Activated CD8-positive, alpha-beta T cell treated with anti-CD3 and anti-CD28 coated beads, Interleukin-2, amount 10 ng/mL, durations not matched to agents 7 days and 5 days (primary cell): ENCODE measurements at regions not wholly inside any gene's neighbourhood (a gene's known extent, or its start where the extent isn't known, plus 50 kb on each side); places are given as distances from the start of the nearest gene placed in this dataset.

ENCODE experiments used
- ATAC-seq: fragments of 150-1000 bp; cut with Tn5 transposase; one replicate; pipeline ENCODE4 v1.10.0; 2021; ENCODE audit warnings: moderate library complexity
- CTCF ChIA-PET: fragments of 350-600 bp; sonication (Branson Sonifier 250); formaldehyde crosslinking; loops from one replicate; lab custom pipeline; 2021; ENCODE audit warnings: antibody characterized with exemption; lab: Charles Lee
- POLR2A ChIA-PET: fragments of 350-600 bp; sonication (Branson Sonifier 250); formaldehyde crosslinking; loops from one replicate; lab custom pipeline; 2021; ENCODE audit warnings: antibody characterized with exemption; lab: Charles Lee
- DNase-seq: peaks from one replicate; pipeline ENCODE4 v3.0.0-alpha.2; 2020
- H3K27ac Mint-ChIP-seq: one replicate; pipeline ENCODE4 v1.8.0; 2021; ENCODE audit warnings: mild to moderate bottlenecking, mixed read lengths
- H3K27me3 Mint-ChIP-seq: one replicate; pipeline ENCODE4 v1.8.0; 2021; ENCODE audit warnings: low read depth, mixed read lengths
- H3K36me3 Mint-ChIP-seq: one replicate; pipeline ENCODE4 v1.8.0; 2021; ENCODE audit warnings: low read depth, mixed read lengths
- H3K4me1 Mint-ChIP-seq: one replicate; pipeline ENCODE4 v1.8.0; 2021; ENCODE audit warnings: low read depth, mixed read lengths
- H3K4me3 Mint-ChIP-seq: one replicate; pipeline ENCODE4 v1.8.0; 2021; ENCODE audit warnings: mild to moderate bottlenecking, mixed read lengths
- H3K9me3 Mint-ChIP-seq: one replicate; pipeline ENCODE4 v1.8.0; 2022; ENCODE audit warnings: mixed read lengths; ENCODE audit not compliant: insufficient read depth

GRCh38 chr14:53355581-53356112 is 202.5 kb upstream of the DDHD1 start:
- no peak overlapping the region for H3K27ac Mint-ChIP-seq
- H3K4me3 Mint-ChIP-seq, result no peak overlapping the region
- peaks cover 4% of the 10 kb centered on the region for H3K4me1 Mint-ChIP-seq
- POLR2A ChIA-PET, result no interaction called here
- ATAC-seq (no peak), DNase-seq (no peak)
- no peaks in the 10 kb centered on the region for H3K36me3 Mint-ChIP-seq
- H3K9me3 Mint-ChIP-seq, result no peaks in the 10 kb centered on the region
- CTCF ChIA-PET, result interaction anchor here (1.2 kb wide), 1 partner anchor 19 kb away, joined by 3 read pairs; no protein-coding TSS in a partner anchor
- H3K27me3 Mint-ChIP-seq, result no peaks in the 10 kb centered on the region

- Mint-ChIP-seq H3K36me3 (no peaks in the 10 kb centered on the region), H3K9me3 (no peaks in the 10 kb centered on the region), H3K4me1 (peaks cover 4% of the 10 kb centered on the region), H3K27ac (no peak overlapping the region), H3K27me3 (no peaks in the 10 kb centered on the region), H3K4me3 (no peak overlapping the region)
- no peak for ATAC-seq
- ChIA-PET CTCF (interaction anchor here (0.6 kb wide), 1 partner anchor 13 kb away, joined by 3 read pairs; no protein-coding TSS in a partner anchor), POLR2A (no interaction called here)
- DNase-seq, result no peak
Measured at GRCh38 chr14:53354336-53354735, 201.2 kb upstream of the DDHD1 start.

- peaks cover 4% of the 10 kb centered on the region for H3K4me1 Mint-ChIP-seq
- POLR2A ChIA-PET, result no interaction called here
- H3K36me3 Mint-ChIP-seq, result no peaks in the 10 kb centered on the region
- H3K4me3 Mint-ChIP-seq, result no peak overlapping the region
- H3K27me3 Mint-ChIP-seq, result no peaks in the 10 kb centered on the region
- no peak overlapping the region for H3K27ac Mint-ChIP-seq
- DNase-seq (no peak), ATAC-seq (no peak)
- CTCF ChIA-PET, result no interaction called here
- no peaks in the 10 kb centered on the region for H3K9me3 Mint-ChIP-seq
Measured at GRCh38 chr14:53350866-53351265, 197.7 kb upstream of the DDHD1 start.

GRCh38 chr14:53350429-53350828 is 197.3 kb upstream of the DDHD1 start:
- H3K4me1 Mint-ChIP-seq, result peaks cover 3% of the 10 kb centered on the region
- ATAC-seq, result no peak
- ChIA-PET POLR2A (no interaction called here), CTCF (no interaction called here)
- no peak overlapping the region for H3K4me3 Mint-ChIP-seq
- H3K36me3 Mint-ChIP-seq, result no peaks in the 10 kb centered on the region
- DNase-seq, result no peak
- H3K9me3 Mint-ChIP-seq, result no peaks in the 10 kb centered on the region
- no peaks in the 10 kb centered on the region for H3K27me3 Mint-ChIP-seq
- H3K27ac Mint-ChIP-seq, result no peak overlapping the region

GRCh38 chr14:53346988-53347387 is 193.9 kb upstream of the DDHD1 start:
- CTCF ChIA-PET, result no interaction called here
- Mint-ChIP-seq H3K27ac (no peak overlapping the region), H3K4me1 (peaks cover 2% of the 10 kb centered on the region), H3K27me3 (no peaks in the 10 kb centered on the region), H3K4me3 (no peak overlapping the region), H3K36me3 (no peaks in the 10 kb centered on the region), H3K9me3 (no peaks in the 10 kb centered on the region)
- POLR2A ChIA-PET, result no interaction called here
- ATAC-seq (no peak), DNase-seq (no peak)

- ChIA-PET CTCF (no interaction called here), POLR2A (no interaction called here)
- no peaks in the 10 kb centered on the region for H3K36me3 Mint-ChIP-seq
- ATAC-seq (no peak), DNase-seq (no peak)
- no peaks in the 10 kb centered on the region for H3K27me3 Mint-ChIP-seq
- H3K4me1 Mint-ChIP-seq, result no peaks in the 10 kb centered on the region
- H3K4me3 Mint-ChIP-seq, result no peak overlapping the region
- no peaks in the 10 kb centered on the region for H3K9me3 Mint-ChIP-seq
- H3K27ac Mint-ChIP-seq, result no peak overlapping the region
Measured at GRCh38 chr14:53341324-53341723, 188.2 kb upstream of the DDHD1 start.

GRCh38 chr14:53338192-53338591 is 185.1 kb upstream of the DDHD1 start:
- Mint-ChIP-seq H3K4me1 (no peaks in the 10 kb centered on the region), H3K27me3 (no peaks in the 10 kb centered on the region), H3K36me3 (no peaks in the 10 kb centered on the region), H3K9me3 (no peaks in the 10 kb centered on the region), H3K4me3 (no peak overlapping the region), H3K27ac (no peak overlapping the region)
- CTCF ChIA-PET, result no interaction called here
- DNase-seq (no peak), ATAC-seq (no peak)
- POLR2A ChIA-PET, result no interaction called here

GRCh38 chr14:53336729-53337128 is 183.6 kb upstream of the DDHD1 start:
- DNase-seq, result no peak
- CTCF ChIA-PET, result interaction anchor here (0.9 kb wide), 1 partner anchor 19 kb away, joined by 3 read pairs; no protein-coding TSS in a partner anchor
- H3K27ac Mint-ChIP-seq, result no peak overlapping the region
- no peaks in the 10 kb centered on the region for H3K4me1 Mint-ChIP-seq
- no peak for ATAC-seq
- POLR2A ChIA-PET, result no interaction called here
- no peaks in the 10 kb centered on the region for H3K27me3 Mint-ChIP-seq
- H3K36me3 Mint-ChIP-seq, result no peaks in the 10 kb centered on the region
- H3K4me3 Mint-ChIP-seq, result no peak overlapping the region
- no peaks in the 10 kb centered on the region for H3K9me3 Mint-ChIP-seq

GRCh38 chr14:53333809-53334208 is 180.7 kb upstream of the DDHD1 start:
- H3K27me3 Mint-ChIP-seq, result no peaks in the 10 kb centered on the region
- DNase-seq (no peak), ATAC-seq (no peak)
- H3K4me3 Mint-ChIP-seq, result no peak overlapping the region
- ChIA-PET CTCF (no interaction called here), POLR2A (no interaction called here)
- H3K36me3 Mint-ChIP-seq, result no peaks in the 10 kb centered on the region
- no peaks in the 10 kb centered on the region for H3K4me1 Mint-ChIP-seq
- no peaks in the 10 kb centered on the region for H3K9me3 Mint-ChIP-seq
- H3K27ac Mint-ChIP-seq, result no peak overlapping the region

GRCh38 chr14:53331921-53332320 is 178.8 kb upstream of the DDHD1 start:
- Mint-ChIP-seq H3K4me1 (no peaks in the 10 kb centered on the region), H3K36me3 (no peaks in the 10 kb centered on the region)
- CTCF ChIA-PET, result interaction anchor here (1.5 kb wide), 1 partner anchor 36 kb away, joined by 3 read pairs; no protein-coding TSS in a partner anchor

GRCh38 chr14:53331247-53331646 is 178.1 kb upstream of the DDHD1 start:
- H3K4me3 Mint-ChIP-seq, result no peak overlapping the region
- POLR2A ChIA-PET, result no interaction called here
- H3K36me3 Mint-ChIP-seq, result no peaks in the 10 kb centered on the region
- H3K27ac Mint-ChIP-seq, result no peak overlapping the region
- no peaks in the 10 kb centered on the region for H3K27me3 Mint-ChIP-seq
- CTCF ChIA-PET, result interaction anchor here (1.5 kb wide), 1 partner anchor 35 kb away, joined by 3 read pairs; no protein-coding TSS in a partner anchor
- DNase-seq (no peak), ATAC-seq (no peak)
- H3K9me3 Mint-ChIP-seq, result no peaks in the 10 kb centered on the region
- no peaks in the 10 kb centered on the region for H3K4me1 Mint-ChIP-seq

More at GRCh38 chr14:53331921-53332320, 178.8 kb upstream of the DDHD1 start:
- no peaks in the 10 kb centered on the region for H3K27me3 Mint-ChIP-seq
- no peak overlapping the region for H3K27ac Mint-ChIP-seq
- no peak for ATAC-seq
- no peak for DNase-seq
- POLR2A ChIA-PET, result no interaction called here
- no peaks in the 10 kb centered on the region for H3K9me3 Mint-ChIP-seq
- H3K4me3 Mint-ChIP-seq, result no peak overlapping the region

GRCh38 chr14:53330441-53330840 is 177.3 kb upstream of the DDHD1 start:
- Mint-ChIP-seq H3K4me1 (no peaks in the 10 kb centered on the region), H3K27me3 (no peaks in the 10 kb centered on the region), H3K9me3 (no peaks in the 10 kb centered on the region), H3K27ac (no peak overlapping the region), H3K4me3 (no peak overlapping the region), H3K36me3 (no peaks in the 10 kb centered on the region)
- ChIA-PET POLR2A (no interaction called here), CTCF (interaction anchor here (1.5 kb wide), 1 partner anchor 35 kb away, joined by 3 read pairs; no protein-coding TSS in a partner anchor)
- ATAC-seq (no peak), DNase-seq (no peak)

GRCh38 chr14:53328841-53329240 is 175.7 kb upstream of the DDHD1 start:
- ChIA-PET POLR2A (no interaction called here), CTCF (no interaction called here)
- no peaks in the 10 kb centered on the region for H3K9me3 Mint-ChIP-seq
- H3K27ac Mint-ChIP-seq, result no peak overlapping the region
- no peaks in the 10 kb centered on the region for H3K27me3 Mint-ChIP-seq
- H3K36me3 Mint-ChIP-seq, result no peaks in the 10 kb centered on the region
- DNase-seq (no peak), ATAC-seq (no peak)
- no peak overlapping the region for H3K4me3 Mint-ChIP-seq
- H3K4me1 Mint-ChIP-seq, result no peaks in the 10 kb centered on the region
